ENCODE measurements at regions not wholly inside any gene's neighbourhood (a gene's known extent, or its start where the extent isn't known, plus 50 kb on each side); places are given as distances from the start of the nearest gene placed in this dataset.

DNA sequence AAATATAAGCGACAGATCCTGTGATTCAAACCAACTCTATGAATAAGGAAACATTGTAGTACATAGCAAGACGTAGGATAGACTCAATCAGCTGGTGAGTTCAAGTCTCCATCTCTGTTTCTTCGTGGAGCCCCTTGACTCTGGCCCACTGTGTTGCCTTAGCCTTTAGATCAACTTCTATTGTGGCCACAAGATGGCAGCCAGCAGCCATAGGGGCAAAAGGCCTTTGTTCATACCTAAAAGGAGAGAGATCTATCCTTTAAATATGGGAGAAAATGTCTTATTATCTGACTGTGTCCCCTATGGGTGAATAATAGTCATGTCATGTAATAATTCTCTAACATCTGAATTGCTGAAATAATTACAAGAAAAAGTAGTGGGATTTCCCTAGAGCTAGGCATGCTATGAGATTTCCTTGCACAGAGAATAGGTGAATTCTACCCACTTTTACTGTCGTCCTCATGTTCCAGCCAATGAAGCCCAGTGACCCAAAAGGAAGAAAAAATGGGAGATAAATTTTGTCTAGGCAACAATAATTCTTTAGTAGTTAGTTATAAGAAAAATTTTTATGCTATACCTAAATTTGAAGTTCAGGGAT, 129.4 kb downstream of the PCDH20 start:
- Histone ChIP-seq H3K4me3 (ENCODE audit: extremely low read depth in 1 of 4, insufficient read depth in 2 of 4, low read depth in 3 of 4, low read length in 4 of 4) (no peak overlapping the region), H3K4ac (replicated peaks; ENCODE audit: insufficient read length, low read depth, low read length) (no peak overlapping the region), H2BK120ac (replicated peaks; ENCODE audit: low read depth, low read length) (no peak overlapping the region), H3K4me2 (ENCODE audit: insufficient read depth in 1 of 2, low read depth in 2 of 2, low read length in 2 of 2) (no peak overlapping the region), H3K27me3 (replicated peaks in 1 of 4; ENCODE audit: control insufficient read depth in 3 of 4, extremely low read depth in 1 of 4, insufficient read depth in 3 of 4, low read length in 3 of 4) (peaks cover 0 to 1% (median 0%) of the 10 kb centered on the region in 4 experiments; a peak in 1 of 7 replicates), H3K79me1 (ENCODE audit: low read depth, low read length) (no peaks in the 10 kb centered on the region), H4K20me1 (replicated peaks in 1 of 2; ENCODE audit: control insufficient read depth in 1 of 2, insufficient read depth in 2 of 2, low read length in 2 of 2) (no peaks in the 10 kb centered on the region), H3K27ac (ENCODE audit: low read depth, low read length) (no peak overlapping the region), H3K9ac (replicated peaks in 1 of 4; ENCODE audit: extremely low read depth in 1 of 4, low read depth in 3 of 4, low read length in 3 of 4) (no peak overlapping the region), H2BK5ac (ENCODE audit: low read depth, low read length) (no peak overlapping the region), H2AK5ac (ENCODE audit: low read depth, low read length) (no peak overlapping the region), H3K23me2 (ENCODE audit: low read depth, low read length) (no peaks in the 10 kb centered on the region), H3K18ac (ENCODE audit: extremely low read depth, low read length) (no peak overlapping the region), H2BK20ac (ENCODE audit: low read length) (no peak overlapping the region), H2BK15ac (ENCODE audit: low read length) (no peak overlapping the region), H3K36me3 (ENCODE audit: control insufficient read depth in 2 of 4, insufficient read depth in 4 of 4, low read length in 3 of 4) (no peaks in the 10 kb centered on the region), H3K4me1 (replicated peaks in 1 of 4; ENCODE audit: control insufficient read depth in 3 of 4, insufficient read depth in 4 of 4, low read length in 3 of 4) (no peaks in the 10 kb centered on the region; a peak in 1 of 7 replicates), H3K9me3 (ENCODE audit: insufficient read depth in 2 of 2, low read depth in 1 of 2, low read length in 1 of 2) (no peaks in the 10 kb centered on the region), H3K56ac (replicated peaks; ENCODE audit: insufficient read length, low read depth, low read length) (no peak overlapping the region), H3K79me2 (ENCODE audit: control insufficient read depth in 1 of 2, insufficient read depth in 2 of 2, low read length in 2 of 2) (no peaks in the 10 kb centered on the region), H3K23ac (ENCODE audit: insufficient read length) (no peak overlapping the region), H3K14ac (ENCODE audit: insufficient read length) (no peak overlapping the region), H4K8ac (ENCODE audit: extremely low read depth, insufficient read depth, low read length) (no peak overlapping the region), H4K91ac (replicated peaks; ENCODE audit: insufficient read length, low read length) (no peak overlapping the region), H2AFZ (ENCODE audit: low read length) (no peak overlapping the region), H2BK12ac (ENCODE audit: low read depth, low read length) (no peak overlapping the region), H4K5ac (ENCODE audit: insufficient read length, low read depth, low read length) (no peak overlapping the region)
- ChIA-PET CTCF (ENCODE audit: partially characterized antibody) (interaction anchor here (0.7 to 2.7 kb wide), 18 partner anchors 8 to 668 kb away, joined by 3 to 15 read pairs (median 3); no protein-coding TSS in a partner anchor), POLR2A (ENCODE audit: partially characterized antibody) (no interaction called here)
- DNase-seq (ENCODE audit: low read depth in 1 of 2, low spot score in 2 of 2) (peak; percentile 9 to 51), FAIRE-seq (no peak)
- 81% methylated on average over 4 of the region's 4 CpGs; no CpG with 5 or more reads in 1 of the 2 experiments for WGBS, 2 experiments (ENCODE audit: extremely low coverage in 1 of 2, insufficient coverage in 1 of 2, insufficient read length in 1 of 2, insufficient replicate concordance in 2 of 2, low coverage in 1 of 2, low lambda C conversion rate in 2 of 2, missing lambda C conversion rate in 1 of 2)
